Ishikawa (cell line): ENCODE measurements at regions not wholly inside any gene's neighbourhood (a gene's known extent, or its start where the extent isn't known, plus 50 kb on each side); places are given as distances from the start of the nearest gene placed in this dataset.

Experiments used
- CREB1 ChIP-seq: IDR thresholded peaks from 2 replicates; pipeline ENCODE4 v1.6.1; 2012; ENCODE audit warnings: low read depth
- EGR1 ChIP-seq: IDR thresholded peaks from 2 replicates; pipeline ENCODE4 v1.6.1; 2012
- EP300 ChIP-seq: IDR thresholded peaks from 2 replicates; pipeline ENCODE4 v1.6.1; 2012; ENCODE audit warnings: borderline replicate concordance
- FOXM1 ChIP-seq: IDR thresholded peaks from 2 replicates; pipeline ENCODE4 v1.6.1; 2012; ENCODE audit warnings: low read depth, borderline replicate concordance
- NFIC ChIP-seq: IDR thresholded peaks from 2 replicates; pipeline ENCODE4 v1.6.1; 2012
- TAF1 ChIP-seq: IDR thresholded peaks from 2 replicates; pipeline ENCODE4 v1.6.1; 2012; ENCODE audit warnings: low read depth, mild to moderate bottlenecking
- TCF12 ChIP-seq: IDR thresholded peaks from 2 replicates; pipeline ENCODE4 v1.6.1; 2012; ENCODE audit warnings: low read depth
- YY1 ChIP-seq: IDR thresholded peaks from 2 replicates; pipeline ENCODE4 v1.6.1; 2012; ENCODE audit warnings: low read depth
- ZBTB7A ChIP-seq: IDR thresholded peaks from 2 replicates; pipeline ENCODE4 v1.6.1; 2012; ENCODE audit warnings: low read depth
- TF ChIP-seq, protein P1 (sequence below): IDR thresholded peaks from 2 replicates; pipeline ENCODE4 v1.6.1; 2012
- TF ChIP-seq, protein P2 (sequence below): IDR thresholded peaks from 2 replicates; pipeline ENCODE4 v1.6.1; 2012

DNA sequence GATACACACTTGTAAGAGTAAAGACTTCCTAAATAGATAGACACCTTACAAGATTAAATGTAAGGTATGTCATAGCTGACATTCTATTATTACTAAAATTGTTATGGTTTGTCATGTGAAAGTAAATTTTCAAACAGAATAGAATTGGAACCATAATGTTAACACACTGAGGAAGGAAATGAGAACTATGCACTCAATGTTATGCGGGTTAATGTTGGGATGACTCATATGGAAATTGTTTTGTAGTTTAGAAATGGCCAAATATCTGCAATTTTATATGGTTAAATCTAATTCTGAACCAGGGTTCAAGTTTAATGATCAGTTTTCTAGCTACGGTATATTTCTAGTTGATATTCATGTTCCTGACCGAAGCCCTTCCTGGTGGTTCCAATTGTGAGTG, 214.2 kb upstream of the ADO start:
- TF ChIP-seq, protein P1, sequence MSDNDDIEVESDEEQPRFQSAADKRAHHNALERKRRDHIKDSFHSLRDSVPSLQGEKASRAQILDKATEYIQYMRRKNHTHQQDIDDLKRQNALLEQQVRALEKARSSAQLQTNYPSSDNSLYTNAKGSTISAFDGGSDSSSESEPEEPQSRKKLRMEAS = no peak
- TF ChIP-seq, protein P2, sequence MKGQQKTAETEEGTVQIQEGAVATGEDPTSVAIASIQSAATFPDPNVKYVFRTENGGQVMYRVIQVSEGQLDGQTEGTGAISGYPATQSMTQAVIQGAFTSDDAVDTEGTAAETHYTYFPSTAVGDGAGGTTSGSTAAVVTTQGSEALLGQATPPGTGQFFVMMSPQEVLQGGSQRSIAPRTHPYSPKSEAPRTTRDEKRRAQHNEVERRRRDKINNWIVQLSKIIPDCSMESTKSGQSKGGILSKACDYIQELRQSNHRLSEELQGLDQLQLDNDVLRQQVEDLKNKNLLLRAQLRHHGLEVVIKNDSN = no peak
- TF ChIP-seq EGR1 (no peak), ZBTB7A (no peak), CREB1 (no peak), YY1 (no peak), EP300 (no peak), TCF12 (no peak), FOXM1 (no peak), TAF1 (no peak), NFIC (no peak)
